OCI-LY3 (cell line): ENCODE measurements at regions not wholly inside any gene's neighbourhood (a gene's known extent, or its start where the extent isn't known, plus 50 kb on each side); places are given as distances from the start of the nearest gene placed in this dataset.

Experiments used
- CTCF ChIP-seq: fragments of 200-600, 300-600 bp; sonication (generic); IDR thresholded peaks from 2 replicates; pipeline ENCODE4 v1.5.1; 2014; ENCODE audit warnings: antibody characterized with exemption, low read length, low read depth
- EZH2phosphoT487 ChIP-seq: fragments of 200-600 bp; shearing (Covaris generic); IDR thresholded peaks from 2 replicates; pipeline ENCODE4 v1.6.1; 2018; ENCODE audit warnings: antibody characterized with exemption, mixed run types, low read depth

GRCh38 chr11:80773919-80774318 is 1333.1 kb upstream of the TENM4 start:
- TF ChIP-seq CTCF: no peak
- no peak for TF ChIP-seq EZH2phosphoT487
